T-helper 2 cell treated with Interferon-gamma antibody and Interleukin-4, amounts not matched to agents 100 ng/mL and 5 ng/mL, for 36 hours (primary cell): ENCODE measurements at regions not wholly inside any gene's neighbourhood (a gene's known extent, or its start where the extent isn't known, plus 50 kb on each side); places are given as distances from the start of the nearest gene placed in this dataset.
"Not testable (repeated sequence)": the region's sequence is repeated elsewhere in the genome, so short reads cannot be mapped to it uniquely, and the experiment has no call there.

Experiments
- intact Hi-C: fragments of 100-400 bp; cut with micrococcal nuclease; formaldehyde crosslinking; loops from one replicate; pipeline ENCODE4 v1.15.1; 2023

GRCh38 chr9:33623658-33624586 lies 99.9 kb downstream of the ANKRD18B start:
- intact Hi-C loops = loop anchor here (1.0 kb wide), 1 partner anchor 98 kb away; no protein-coding TSS in a partner anchor

DNA sequence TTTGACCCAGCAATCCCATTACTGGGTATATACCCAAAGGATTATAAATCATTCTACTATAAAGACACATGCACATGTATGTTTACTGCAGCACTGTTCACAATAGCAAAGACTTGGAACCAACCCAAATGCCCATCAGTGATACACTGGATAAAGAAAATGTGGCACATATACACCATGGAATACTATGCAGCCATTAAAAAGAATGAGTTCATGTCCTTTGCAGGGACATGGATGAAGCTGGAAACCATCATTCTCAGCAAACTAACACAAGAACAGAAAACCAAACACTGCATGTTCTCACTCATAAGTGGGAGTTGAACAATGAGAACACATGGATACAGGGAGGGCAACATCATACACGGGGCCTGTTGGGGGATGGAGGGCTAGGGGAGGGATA lies 104.3 kb downstream of the ANKRD18B start:
- intact Hi-C loops = not testable (repeated sequence)

DNA sequence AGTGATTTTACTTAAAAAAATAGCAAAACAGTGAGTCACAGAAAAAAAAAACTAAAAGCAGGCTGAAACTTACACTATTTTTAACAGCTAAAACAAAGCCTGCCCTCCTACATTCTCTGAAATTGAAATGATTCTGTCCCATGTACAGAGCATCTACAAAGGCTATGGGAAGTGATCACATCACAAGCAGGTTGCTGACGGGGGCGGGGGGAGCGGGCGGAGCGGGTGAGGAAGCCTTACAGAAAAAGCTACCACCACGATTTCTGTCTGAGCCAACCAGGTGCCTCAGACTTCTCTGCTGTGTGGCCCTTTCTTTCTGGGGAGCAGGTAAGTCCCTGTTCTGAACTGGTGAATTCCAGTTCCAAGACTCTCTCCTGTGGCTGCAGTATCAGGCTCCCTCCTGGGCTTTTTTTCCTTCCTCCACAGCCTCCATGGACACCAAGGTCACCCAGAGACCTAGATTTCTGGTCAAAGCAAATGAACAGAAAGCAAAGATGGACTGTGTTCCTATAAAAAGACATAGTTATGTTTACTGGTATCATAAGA lies 104.9 kb downstream of the ANKRD18B start:
- intact Hi-C loops = no loop called here

DNA sequence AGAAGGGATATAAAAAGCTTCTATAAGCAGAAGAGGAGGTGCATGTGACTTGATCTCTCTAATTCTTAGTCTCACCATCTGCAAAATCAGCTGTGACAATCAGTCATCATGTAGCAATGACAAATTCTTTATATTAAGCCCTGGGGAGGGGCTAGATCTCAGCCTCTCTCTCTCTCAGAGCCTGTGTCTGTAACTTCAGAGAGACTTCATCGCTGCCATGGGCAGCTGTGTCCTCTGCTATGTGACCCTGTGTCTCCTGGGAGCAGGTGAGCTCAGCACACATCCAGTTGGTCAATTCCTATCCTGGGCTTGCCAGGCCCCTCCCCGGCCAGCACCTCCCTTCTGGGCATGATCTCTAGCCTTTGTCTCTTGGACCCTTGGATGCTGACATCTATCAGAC lies 109.6 kb downstream of the ANKRD18B start:
- intact Hi-C loops = no loop called here

- intact Hi-C loops = no loop called here
Observed at GRCh38 chr9:33637881-33638280, 113.8 kb downstream of the ANKRD18B start.

GRCh38 chr9:33638391-33638915 lies 114.4 kb downstream of the ANKRD18B start:
- intact Hi-C loops = no loop called here

- intact Hi-C loops = no loop called here
Observed at GRCh38 chr9:33645706-33646105, 121.7 kb downstream of the ANKRD18B start.

- intact Hi-C loops = no loop called here
Observed at GRCh38 chr9:33649463-33649862, 125.4 kb downstream of the ANKRD18B start.

DNA sequence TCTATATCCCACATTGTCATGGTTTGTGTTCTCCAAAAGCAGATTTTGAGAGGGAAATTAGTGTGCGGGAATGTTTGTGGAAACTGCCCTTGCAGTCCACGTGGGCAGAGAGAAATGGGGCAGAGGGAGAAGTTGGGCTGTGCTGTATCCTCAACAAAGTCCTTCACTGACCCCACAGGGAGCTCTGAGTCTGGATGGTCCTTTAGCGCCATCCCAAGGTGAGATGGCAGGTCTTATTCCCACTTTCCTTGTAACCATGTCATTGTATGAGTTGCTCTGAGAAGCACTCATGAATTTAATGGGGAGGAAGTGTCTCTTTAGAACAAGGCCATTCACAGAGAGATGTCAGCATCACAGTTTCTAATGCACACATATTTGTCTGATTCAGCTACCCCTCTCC lies 127.1 kb downstream of the ANKRD18B start:
- intact Hi-C loops = no loop called here

GRCh38 chr9:33659921-33660320 lies 135.4 kb upstream of the PRSS3 start:
- intact Hi-C loops = no loop called here

GRCh38 chr9:33660772-33661171 lies 134.6 kb upstream of the PRSS3 start:
- intact Hi-C loops = no loop called here

- intact Hi-C loops = no loop called here
Observed at GRCh38 chr9:33661176-33661575, 134.2 kb upstream of the PRSS3 start.

DNA sequence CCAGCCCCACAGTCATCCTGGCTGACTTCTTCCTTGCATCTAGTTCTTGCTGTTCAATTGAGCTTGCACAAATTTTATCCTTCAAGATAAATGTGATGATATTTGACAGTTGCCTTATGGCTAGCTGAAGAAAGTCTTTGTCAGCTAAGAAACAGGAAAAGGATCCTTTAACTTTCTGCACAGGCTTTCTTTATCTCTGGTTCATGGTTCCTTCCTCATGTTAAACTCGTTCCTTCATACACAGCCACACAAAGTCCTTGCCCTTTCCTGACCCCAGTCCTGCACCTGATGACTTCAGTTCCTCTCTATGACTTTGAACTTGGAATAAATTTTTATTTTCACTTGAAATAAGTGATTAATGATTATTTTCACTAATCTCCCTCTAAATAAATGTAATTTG lies 132.5 kb upstream of the PRSS3 start:
- intact Hi-C loops = no loop called here

DNA sequence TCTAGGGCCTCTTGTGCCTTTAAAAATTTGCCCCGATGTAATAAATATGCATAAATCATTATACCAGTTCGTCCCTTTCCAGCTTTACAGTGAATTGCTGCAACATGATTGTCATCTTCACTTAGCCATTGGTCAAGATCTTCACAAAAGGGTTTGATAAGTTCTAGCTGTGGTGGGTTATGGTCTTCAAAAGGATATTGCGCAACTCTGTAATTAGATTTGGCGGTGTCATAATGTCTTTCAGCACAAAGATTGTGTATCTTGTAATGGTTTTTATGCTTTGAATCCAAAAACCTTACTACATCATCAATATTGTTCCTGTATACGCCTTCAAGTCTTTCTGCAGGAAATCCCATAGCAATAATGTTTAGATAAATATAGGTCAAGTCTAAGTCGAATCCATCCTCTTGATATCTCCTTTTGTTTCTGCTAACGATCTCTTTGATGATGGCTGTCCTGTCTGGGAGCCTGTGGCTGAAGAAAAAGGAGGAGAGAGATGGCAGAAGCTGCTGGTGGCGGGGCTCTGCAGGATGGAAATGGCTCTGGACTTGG lies 119.1 kb upstream of the PRSS3 start:
- intact Hi-C loops = not testable (repeated sequence)

- intact Hi-C loops = no loop called here
Observed at GRCh38 chr9:33676746-33677505, 118.4 kb upstream of the PRSS3 start.

DNA sequence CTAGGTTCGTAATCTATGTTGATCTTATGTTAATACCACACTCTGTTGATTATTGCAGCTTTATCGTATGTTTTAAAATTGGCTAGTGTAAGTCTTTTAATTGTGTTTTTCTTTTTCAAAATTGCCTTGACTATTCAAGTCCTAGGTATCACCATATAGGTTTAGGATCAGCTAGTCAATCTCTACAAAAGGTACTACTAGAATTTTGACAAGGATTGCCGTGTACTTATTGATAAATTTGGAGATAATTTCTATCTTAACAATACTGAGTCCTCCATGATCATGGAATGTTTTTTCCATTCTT lies 117.9 kb upstream of the PRSS3 start:
- intact Hi-C loops = no loop called here

GRCh38 chr9:33677961-33678360 lies 117.4 kb upstream of the PRSS3 start:
- intact Hi-C loops = no loop called here

DNA sequence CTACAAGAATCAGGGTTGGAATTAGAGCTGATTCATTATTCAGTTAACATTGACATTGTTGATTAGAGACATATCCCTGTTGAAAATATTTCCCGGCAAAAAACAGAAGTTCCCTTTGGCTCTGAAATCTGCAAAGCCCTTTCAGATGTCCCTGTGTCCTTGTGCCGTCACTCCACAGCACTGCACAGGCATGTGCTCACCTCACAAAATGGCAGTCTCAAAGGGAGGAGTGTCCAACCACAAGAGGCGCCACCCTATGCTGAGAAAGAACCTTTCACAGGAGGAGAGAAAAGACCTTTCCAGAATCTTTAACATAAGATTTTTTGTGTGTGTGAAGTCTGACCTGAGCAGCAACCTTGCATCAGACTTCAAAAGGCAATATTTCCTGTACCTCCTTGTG lies 112.8 kb upstream of the PRSS3 start:
- intact Hi-C loops = no loop called here

DNA sequence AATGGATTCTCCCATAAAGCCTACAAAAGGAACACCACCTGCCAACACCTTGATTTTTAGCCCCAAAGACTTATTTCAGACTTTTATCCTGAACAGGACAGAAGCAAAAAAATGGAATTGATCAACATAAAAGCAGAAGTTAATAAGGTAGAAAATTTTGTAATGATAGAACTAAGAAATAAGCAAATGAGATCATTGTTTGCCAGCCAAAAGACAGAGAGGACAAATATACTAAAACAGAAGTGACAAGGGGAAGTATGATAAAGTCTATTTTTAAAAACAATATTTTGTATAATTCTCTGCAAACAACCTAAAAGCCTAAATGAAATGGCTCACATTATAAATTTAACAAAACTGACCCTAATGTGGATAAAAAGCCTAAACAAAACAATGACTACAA lies 110.5 kb upstream of the PRSS3 start:
- intact Hi-C loops = no loop called here

DNA sequence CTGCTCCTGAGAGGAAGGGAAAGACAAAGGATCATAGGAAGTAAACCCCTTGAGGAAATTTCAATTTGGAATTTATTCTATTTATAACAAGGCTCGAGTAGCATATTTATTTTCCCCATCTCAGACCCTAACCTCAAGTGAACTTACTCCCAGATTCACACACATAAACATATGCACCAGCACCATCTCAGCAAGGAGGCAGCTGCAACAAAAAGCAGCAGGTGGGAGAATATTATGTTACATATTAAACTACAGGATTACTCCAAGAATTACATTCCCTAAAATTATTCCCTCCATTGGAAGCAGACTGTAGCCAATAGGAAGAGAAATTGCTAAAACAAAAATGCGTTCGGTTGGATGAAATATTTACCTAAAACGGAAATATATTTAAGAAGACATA lies 108.4 kb upstream of the PRSS3 start:
- intact Hi-C loops = no loop called here

- intact Hi-C loops = no loop called here
Observed at GRCh38 chr9:33687779-33688178, 107.6 kb upstream of the PRSS3 start.
